Right lobe of liver (tissue), 6 donors: ENCODE measurements at regions not wholly inside any gene's neighbourhood (a gene's known extent, or its start where the extent isn't known, plus 50 kb on each side); places are given as distances from the start of the nearest gene placed in this dataset.

ENCODE experiments used
- ATAC-seq, 4 donors: fragments of 200-7000 bp; cut with Tn5 transposase; one replicate each; pipeline ENCODE4 v1.9.1; 2020; ENCODE audit warnings: mild to moderate bottlenecking in 4 of 4, moderate library complexity in 4 of 4
- DNase-seq, 3 donors: peaks; one replicate each; pipeline ENCODE4 v3.0.0-alpha.2; 2020
- H3K27ac ChIP-seq, 3 donors: fragments of 200-600 bp; one replicate each; pipeline ENCODE4 v1.8.0; 2022
- H3K27me3 ChIP-seq, 2 donors: fragments of 200-600 bp; one replicate each; pipeline ENCODE4 v1.8.0; 2022
- H3K36me3 ChIP-seq, 4 donors: fragments of 200-600 bp; sonication (generic) in 1 of 4; one replicate each; pipeline versions ENCODE4 v1.5.1 to v1.8.0; 2017 to 2022; ENCODE audit warnings: control low read depth in 1 of 4
- H3K4me1 ChIP-seq, 4 donors: fragments of 200-600 bp; sonication (generic) in 1 of 4; one replicate each; pipeline versions ENCODE4 v1.5.1 to v1.8.0; 2017 to 2022; ENCODE audit warnings: control low read depth in 1 of 4
- H3K4me3 ChIP-seq, 3 donors: fragments of 200-600 bp; one replicate each; pipeline ENCODE4 v1.8.0; 2022
- H3K9me3 ChIP-seq, 4 donors: fragments of 200-600 bp; sonication (generic) in 1 of 4; one replicate each; pipeline versions ENCODE4 v1.5.1 to v1.8.0; 2017 to 2022; ENCODE audit warnings: control low read depth in 1 of 4
- CTCF ChIP-seq, 4 donors: fragments of 200-600 bp in 3 of 4; fragments of 450-650 bp in 1 of 4; IDR thresholded peaks; one replicate each; pipeline versions ENCODE4 v1.5.1 to v1.8.0; 2016 to 2022; ENCODE audit warnings: antibody characterized with exemption in 4 of 4, mild to moderate bottlenecking in 2 of 4
- POLR2A ChIP-seq: fragments of 450-650 bp; IDR thresholded peaks from one replicate; pipeline ENCODE4 v1.6.1; 2017; ENCODE audit warnings: antibody characterized with exemption, mild to moderate bottlenecking
- WGBS: methylation state at CpG from one replicate; pipeline ENCODE4 v1.1.6; 2018; ENCODE audit warnings: low coverage, low lambda C conversion rate; ENCODE audit not compliant: insufficient coverage; ENCODE audit errors: missing lambda C conversion rate; 5-methylcytosine and 5-hydroxymethylcytosine counted together
- intact Hi-C, 2 donors: fragments of 100-400 bp; cut with DNase I; formaldehyde crosslinking; loops; one replicate each; pipeline versions ENCODE4 v1.11.2 to v1.14.1; 2022
- donor health status: DM: no; HTN: yes; CAD: no.
- donor health status: DM: no; HTN: no; CAD: no.
- donor health status: DM: no; HTN: no; CAD: no.
- donor health status: DM: no; HTN: yes; CAD: no.
- donor health status: DM: no; HTN: yes; CAD: no.

GRCh38 chr2:236667526-236667925 is 97.9 kb downstream of the ACKR3 start:
- no peaks in the 10 kb centered on the region for H3K27me3 ChIP-seq
- H3K27ac ChIP-seq = no peak overlapping the region
- no peaks in the 10 kb centered on the region for H3K36me3 ChIP-seq
- no peak overlapping the region for H3K4me3 ChIP-seq
- no peak for ATAC-seq
- TF ChIP-seq CTCF (IDR thresholded peaks at IDR 0.05) = no peak
- no peak for TF ChIP-seq POLR2A
- no peaks in the 10 kb centered on the region for H3K9me3 ChIP-seq
- WGBS = no CpG with 5 or more reads among the region's 4 CpGs
- no peak for DNase-seq
- H3K4me1 ChIP-seq = no peaks in the 10 kb centered on the region
- intact Hi-C loops = no loop called here

DNA sequence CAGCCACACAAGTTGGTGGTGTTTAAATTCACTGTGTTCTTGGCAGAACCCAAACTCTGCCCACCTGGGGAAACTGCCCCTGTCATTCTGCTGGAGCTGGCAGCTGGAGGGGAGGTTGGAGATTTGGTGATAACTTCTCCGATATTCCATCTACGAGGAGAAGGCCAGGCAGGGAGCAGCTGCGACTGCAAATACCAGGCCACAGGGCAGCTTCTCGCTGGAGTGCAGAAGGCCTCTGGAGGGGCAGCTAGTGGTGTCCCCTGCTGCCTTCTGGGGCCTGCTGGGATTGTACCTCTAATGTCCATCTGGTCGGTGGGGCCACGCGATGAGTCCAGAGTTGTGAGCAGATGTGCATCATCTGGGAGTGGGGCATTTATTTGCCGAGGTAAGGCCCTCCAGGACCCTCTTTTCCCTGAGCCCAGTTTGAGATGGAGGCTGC is 98.9 kb downstream of the ACKR3 start:
- Histone ChIP-seq H3K9me3 (no peaks in the 10 kb centered on the region), H3K4me1 (no peaks in the 10 kb centered on the region), H3K27me3 (no peaks in the 10 kb centered on the region), H3K27ac (no peak overlapping the region), H3K36me3 (no peaks in the 10 kb centered on the region), H3K4me3 (no peak overlapping the region)
- DNase-seq = no peak
- no peak for TF ChIP-seq POLR2A
- TF ChIP-seq CTCF (IDR thresholded peaks at IDR 0.05) = no peak
- no CpG with 5 or more reads among the region's 8 CpGs for WGBS
- intact Hi-C loops = no loop called here
- no peak for ATAC-seq

- no peak overlapping the region for H3K27ac ChIP-seq
- DNase-seq (no peak), ATAC-seq (no peak)
- TF ChIP-seq CTCF (IDR thresholded peaks at IDR 0.05) = no peak
- TF ChIP-seq POLR2A = no peak
- H3K9me3 ChIP-seq = no peaks in the 10 kb centered on the region
- H3K27me3 ChIP-seq = no peaks in the 10 kb centered on the region
- 93% methylated on average over 3 of the region's 6 CpGs for WGBS
- no peaks in the 10 kb centered on the region for H3K36me3 ChIP-seq
- intact Hi-C loops = no loop called here
- no peak overlapping the region for H3K4me3 ChIP-seq
- H3K4me1 ChIP-seq = no peaks in the 10 kb centered on the region
Observed at GRCh38 chr2:236670235-236670620, 100.6 kb downstream of the ACKR3 start.

DNA sequence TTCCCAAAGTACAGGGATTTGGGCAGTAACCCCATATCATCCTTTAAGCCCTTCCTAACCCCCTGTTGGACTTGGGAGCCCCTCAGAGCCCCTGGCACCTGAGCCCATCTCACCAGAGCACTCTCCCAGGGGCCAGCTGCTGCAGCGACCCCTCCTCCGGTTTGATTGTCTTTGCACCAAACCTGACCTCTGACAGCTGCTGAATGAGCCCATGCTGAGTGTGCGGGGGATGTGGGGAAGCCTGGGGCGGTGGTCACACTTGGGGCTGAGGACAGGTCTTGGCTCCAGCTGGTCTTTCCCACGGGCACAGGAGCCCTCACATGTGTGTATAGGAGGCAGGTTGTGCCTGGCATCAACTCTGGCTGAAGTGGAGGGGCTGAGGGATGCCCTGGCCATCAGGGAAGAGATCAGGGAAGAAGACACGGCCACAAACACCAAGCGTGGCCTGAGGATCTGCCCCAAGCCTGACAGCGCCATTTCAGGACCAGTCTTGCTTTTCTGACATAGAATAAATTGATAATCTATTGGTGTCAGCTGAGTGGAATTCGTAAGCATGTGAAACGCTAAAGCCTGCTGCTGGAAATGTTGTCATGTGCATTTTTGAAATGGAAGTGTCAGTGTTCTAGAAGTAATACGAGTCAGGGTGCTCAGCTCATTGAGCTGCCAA is 102.4 kb downstream of the ACKR3 start:
- H3K27ac ChIP-seq = no peak overlapping the region
- H3K4me3 ChIP-seq = no peak overlapping the region
- TF ChIP-seq POLR2A = no peak
- no peak for TF ChIP-seq CTCF (IDR thresholded peaks at IDR 0.05)
- WGBS = 80% methylated on average over 6 of the region's 11 CpGs
- H3K4me1 ChIP-seq = no peaks in the 10 kb centered on the region
- H3K9me3 ChIP-seq = no peaks in the 10 kb centered on the region
- no peak for ATAC-seq
- H3K36me3 ChIP-seq = no peaks in the 10 kb centered on the region
- DNase-seq = no peak
- intact Hi-C loops = no loop called here
- no peaks in the 10 kb centered on the region for H3K27me3 ChIP-seq

GRCh38 chr2:236672606-236673005 is 103.0 kb downstream of the ACKR3 start:
- Histone ChIP-seq H3K36me3 (no peaks in the 10 kb centered on the region), H3K4me3 (no peak overlapping the region), H3K4me1 (no peaks in the 10 kb centered on the region), H3K27ac (no peak overlapping the region), H3K27me3 (no peaks in the 10 kb centered on the region), H3K9me3 (no peaks in the 10 kb centered on the region)
- 89% methylated on average over 3 of the region's 5 CpGs for WGBS
- no peak for DNase-seq
- no peak for ATAC-seq
- intact Hi-C loops = no loop called here
- TF ChIP-seq POLR2A = no peak
- no peak for TF ChIP-seq CTCF (IDR thresholded peaks at IDR 0.05)
